Heart left ventricle (tissue), 13 donors: ENCODE measurements at regions not wholly inside any gene's neighbourhood (a gene's known extent, or its start where the extent isn't known, plus 50 kb on each side); places are given as distances from the start of the nearest gene placed in this dataset.

ENCODE experiments used
- POLR2A ChIP-seq, 2 donors: fragments of 450-650 bp; IDR thresholded peaks; one replicate each; pipeline ENCODE4 v1.6.1; 2017; ENCODE audit warnings: antibody characterized with exemption in 2 of 2, mild to moderate bottlenecking in 2 of 2, moderate library complexity in 2 of 2
- TF ChIP-seq, protein P1 (sequence below), 12 donors: fragments of 200-600 bp; sonication (generic) in 4 of 12; IDR thresholded peaks; one replicate each; pipeline versions ENCODE4 v1.5.0 to v1.8.0; 2018 to 2022; ENCODE audit warnings: antibody characterized with exemption in 12 of 12, mild to moderate bottlenecking in 5 of 12
- donor health status: ischemic (EF 13 %, LVEDD 7.1; RV severe dilation, severe dysfunction).
- donor health status: DM: no; HTN: yes; CAD: no.
- donor health status: DM: no; HTN: no; CAD: no.
- donor health status: ischemic (EF 25% LVEDD 6.9; RV normal size, moderate dysfunction).
- donor health status: ischemic (EF 25% LVEDD 5.7; RV mildly dilated, moderate dysfunction).
- donor health status: ischemic (EF 35%, LVEDD 5.7; RV mildly dilated, moderate dysfunction).
- donor health status: nonischemic (EF 11% LVEDD 7.7; RV severe dilation, severe dysfunction).
- donor health status: DM: yes; HTN: yes; CAD: no.
- donor health status: PGD.
- donor health status: ischemic (EF 29% LVEDD 5.4; RV normal size, mild dysfunction).
- donor health status: nonischemic (EF 23%, LVEDD 6.1; RV moderate dilation, normal function).

DNA sequence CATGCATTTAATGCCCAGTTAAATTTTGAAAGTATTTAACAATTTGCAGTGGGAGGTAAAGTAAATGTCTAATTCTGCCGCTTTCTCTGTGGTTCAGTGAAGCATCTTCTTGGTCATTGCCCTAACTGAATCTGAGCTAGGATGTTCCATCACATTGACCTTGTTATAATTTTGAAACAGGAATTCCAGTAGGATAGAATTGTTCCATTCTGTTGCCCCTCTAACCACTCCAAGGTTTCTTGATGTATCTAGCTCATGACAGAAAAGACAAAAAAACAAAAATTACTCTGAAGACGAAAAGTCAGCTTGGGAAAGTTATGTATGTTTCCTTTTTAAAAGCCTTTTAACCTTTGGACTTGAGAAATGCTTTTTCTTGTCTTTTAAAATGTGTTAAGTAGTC is 297.0 kb upstream of the FAT1 start:
- TF ChIP-seq, protein P1, sequence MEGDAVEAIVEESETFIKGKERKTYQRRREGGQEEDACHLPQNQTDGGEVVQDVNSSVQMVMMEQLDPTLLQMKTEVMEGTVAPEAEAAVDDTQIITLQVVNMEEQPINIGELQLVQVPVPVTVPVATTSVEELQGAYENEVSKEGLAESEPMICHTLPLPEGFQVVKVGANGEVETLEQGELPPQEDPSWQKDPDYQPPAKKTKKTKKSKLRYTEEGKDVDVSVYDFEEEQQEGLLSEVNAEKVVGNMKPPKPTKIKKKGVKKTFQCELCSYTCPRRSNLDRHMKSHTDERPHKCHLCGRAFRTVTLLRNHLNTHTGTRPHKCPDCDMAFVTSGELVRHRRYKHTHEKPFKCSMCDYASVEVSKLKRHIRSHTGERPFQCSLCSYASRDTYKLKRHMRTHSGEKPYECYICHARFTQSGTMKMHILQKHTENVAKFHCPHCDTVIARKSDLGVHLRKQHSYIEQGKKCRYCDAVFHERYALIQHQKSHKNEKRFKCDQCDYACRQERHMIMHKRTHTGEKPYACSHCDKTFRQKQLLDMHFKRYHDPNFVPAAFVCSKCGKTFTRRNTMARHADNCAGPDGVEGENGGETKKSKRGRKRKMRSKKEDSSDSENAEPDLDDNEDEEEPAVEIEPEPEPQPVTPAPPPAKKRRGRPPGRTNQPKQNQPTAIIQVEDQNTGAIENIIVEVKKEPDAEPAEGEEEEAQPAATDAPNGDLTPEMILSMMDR (IDR thresholded peaks at IDR 0.05), result no peak
- no peak for TF ChIP-seq POLR2A (IDR thresholded peaks at IDR 0.05)
